ENCODE measurements at regions not wholly inside any gene's neighbourhood (a gene's known extent, or its start where the extent isn't known, plus 50 kb on each side); places are given as distances from the start of the nearest gene placed in this dataset.

DNA sequence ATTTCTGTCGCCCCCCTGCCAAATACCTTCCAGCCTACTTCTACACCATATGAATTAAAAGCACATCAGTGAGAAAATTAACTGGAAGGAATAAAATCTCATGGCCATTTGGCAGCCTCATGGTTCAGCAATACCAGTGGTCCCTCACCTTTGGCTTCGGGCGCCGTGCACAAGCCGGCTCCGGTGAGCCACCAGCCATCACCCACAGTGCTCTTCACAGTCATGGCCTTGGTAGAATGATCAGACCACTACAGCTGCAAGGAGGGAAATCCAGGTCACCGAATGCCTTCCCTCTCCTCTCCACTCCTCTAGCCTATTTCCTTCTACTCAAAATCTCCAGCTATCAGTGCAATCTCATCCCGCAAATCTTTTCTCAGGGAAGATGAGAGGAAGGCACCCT, 239.1 kb downstream of the C1D start:
- TF ChIP-seq, protein P1, sequence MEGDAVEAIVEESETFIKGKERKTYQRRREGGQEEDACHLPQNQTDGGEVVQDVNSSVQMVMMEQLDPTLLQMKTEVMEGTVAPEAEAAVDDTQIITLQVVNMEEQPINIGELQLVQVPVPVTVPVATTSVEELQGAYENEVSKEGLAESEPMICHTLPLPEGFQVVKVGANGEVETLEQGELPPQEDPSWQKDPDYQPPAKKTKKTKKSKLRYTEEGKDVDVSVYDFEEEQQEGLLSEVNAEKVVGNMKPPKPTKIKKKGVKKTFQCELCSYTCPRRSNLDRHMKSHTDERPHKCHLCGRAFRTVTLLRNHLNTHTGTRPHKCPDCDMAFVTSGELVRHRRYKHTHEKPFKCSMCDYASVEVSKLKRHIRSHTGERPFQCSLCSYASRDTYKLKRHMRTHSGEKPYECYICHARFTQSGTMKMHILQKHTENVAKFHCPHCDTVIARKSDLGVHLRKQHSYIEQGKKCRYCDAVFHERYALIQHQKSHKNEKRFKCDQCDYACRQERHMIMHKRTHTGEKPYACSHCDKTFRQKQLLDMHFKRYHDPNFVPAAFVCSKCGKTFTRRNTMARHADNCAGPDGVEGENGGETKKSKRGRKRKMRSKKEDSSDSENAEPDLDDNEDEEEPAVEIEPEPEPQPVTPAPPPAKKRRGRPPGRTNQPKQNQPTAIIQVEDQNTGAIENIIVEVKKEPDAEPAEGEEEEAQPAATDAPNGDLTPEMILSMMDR (IDR thresholded peaks at IDR 0.05): no peak
- no peak for TF ChIP-seq POLR2A (IDR thresholded peaks at IDR 0.05)

All from adrenal gland (tissue), 5 donors.